ENCODE measurements at regions not wholly inside any gene's neighbourhood (a gene's known extent, or its start where the extent isn't known, plus 50 kb on each side); places are given as distances from the start of the nearest gene placed in this dataset.

GRCh38 chr11:38448284-38448683 lies 1850.2 kb upstream of the RAG2 start:
- H3K9me3 Mint-ChIP-seq, result peaks cover 0 to 14% (median under 1%) of the 10 kb centered on the region in 8 donors
- H3K4me3 ChIP-seq (ENCODE audit: low read length in 2 of 2), result no peak overlapping the region
- no peaks in the 10 kb centered on the region for H3K36me3 Mint-ChIP-seq
- H3K27ac ChIP-seq (ENCODE audit: low read depth, low read length), result no peak overlapping the region
- no peak for DNase-seq
- no peak overlapping the region for H3K4me3 Mint-ChIP-seq
- H3K27ac Mint-ChIP-seq, result no peak overlapping the region
- CTCF ChIA-PET (ENCODE audit: partially characterized antibody), result no interaction called here
- H3K4me1 ChIP-seq (ENCODE audit: insufficient read depth, low read length), result no peaks in the 10 kb centered on the region
- H3K4me1 Mint-ChIP-seq, result no peaks in the 10 kb centered on the region
- H3K27me3 ChIP-seq (ENCODE audit: insufficient read depth, low read length), result no peaks in the 10 kb centered on the region
- no peaks in the 10 kb centered on the region for H3K27me3 Mint-ChIP-seq
- H3K36me3 ChIP-seq (ENCODE audit: insufficient read depth, low read length), result no peaks in the 10 kb centered on the region
- intact Hi-C loops (cut with micrococcal nuclease), result no loop called here
- POLR2A ChIA-PET (ENCODE audit: partially characterized antibody), result no interaction called here
- H3K9me3 ChIP-seq (ENCODE audit: control insufficient read depth in 1 of 2, low read length in 2 of 2), result no peaks in the 10 kb centered on the region

- Histone ChIP-seq H3K9me3 (ENCODE audit: control insufficient read depth in 1 of 2, low read length in 2 of 2) (no peaks in the 10 kb centered on the region), H3K4me1 (ENCODE audit: insufficient read depth, low read length) (no peaks in the 10 kb centered on the region), H3K4me3 (ENCODE audit: low read length in 2 of 2) (no peak overlapping the region), H3K36me3 (ENCODE audit: insufficient read depth, low read length) (no peaks in the 10 kb centered on the region), H3K27me3 (ENCODE audit: insufficient read depth, low read length) (no peaks in the 10 kb centered on the region), H3K27ac (ENCODE audit: low read depth, low read length) (no peak overlapping the region)
- CTCF ChIA-PET (ENCODE audit: partially characterized antibody), result no interaction called here
- Mint-ChIP-seq H3K36me3 (no peaks in the 10 kb centered on the region), H3K9me3 (peaks cover 0 to 14% (median 4%) of the 10 kb centered on the region in 8 donors), H3K27me3 (no peaks in the 10 kb centered on the region), H3K4me3 (no peak overlapping the region), H3K27ac (no peak overlapping the region), H3K4me1 (no peaks in the 10 kb centered on the region)
- intact Hi-C loops (cut with micrococcal nuclease), result no loop called here
- no peak for DNase-seq
- POLR2A ChIA-PET (ENCODE audit: partially characterized antibody), result no interaction called here
Observed at GRCh38 chr11:38446336-38446735, 1848.3 kb upstream of the RAG2 start.

- Mint-ChIP-seq H3K9me3 (peaks cover 0 to 13% (median 8%) of the 10 kb centered on the region in 8 donors), H3K36me3 (no peaks in the 10 kb centered on the region), H3K27ac (no peak overlapping the region), H3K27me3 (no peaks in the 10 kb centered on the region), H3K4me3 (no peak overlapping the region), H3K4me1 (no peaks in the 10 kb centered on the region)
- Histone ChIP-seq H3K9me3 (ENCODE audit: control insufficient read depth in 1 of 2, low read length in 2 of 2) (no peaks in the 10 kb centered on the region), H3K36me3 (ENCODE audit: insufficient read depth, low read length) (no peaks in the 10 kb centered on the region), H3K4me3 (ENCODE audit: low read length in 2 of 2) (no peak overlapping the region), H3K27me3 (ENCODE audit: insufficient read depth, low read length) (no peaks in the 10 kb centered on the region), H3K27ac (ENCODE audit: low read depth, low read length) (no peak overlapping the region), H3K4me1 (ENCODE audit: insufficient read depth, low read length) (no peaks in the 10 kb centered on the region)
- no peak for DNase-seq
- ChIA-PET POLR2A (ENCODE audit: partially characterized antibody) (no interaction called here), CTCF (ENCODE audit: partially characterized antibody) (no interaction called here)
- intact Hi-C loops (cut with micrococcal nuclease), result no loop called here
Observed at GRCh38 chr11:38438091-38438490, 1840.1 kb upstream of the RAG2 start.

- intact Hi-C loops (cut with micrococcal nuclease), result no loop called here
- Mint-ChIP-seq H3K27ac (no peak overlapping the region), H3K36me3 (no peaks in the 10 kb centered on the region), H3K27me3 (no peaks in the 10 kb centered on the region), H3K4me1 (no peaks in the 10 kb centered on the region), H3K9me3 (peaks cover 0 to 12% (median 6%) of the 10 kb centered on the region in 8 donors), H3K4me3 (no peak overlapping the region)
- Histone ChIP-seq H3K4me3 (ENCODE audit: low read length in 2 of 2) (no peak overlapping the region), H3K9me3 (ENCODE audit: control insufficient read depth in 1 of 2, low read length in 2 of 2) (no peaks in the 10 kb centered on the region), H3K4me1 (ENCODE audit: insufficient read depth, low read length) (no peaks in the 10 kb centered on the region), H3K27ac (ENCODE audit: low read depth, low read length) (no peak overlapping the region), H3K27me3 (ENCODE audit: insufficient read depth, low read length) (no peaks in the 10 kb centered on the region), H3K36me3 (ENCODE audit: insufficient read depth, low read length) (no peaks in the 10 kb centered on the region)
- CTCF ChIA-PET (ENCODE audit: partially characterized antibody), result no interaction called here
- POLR2A ChIA-PET (ENCODE audit: partially characterized antibody), result no interaction called here
- DNase-seq, result no peak
Observed at GRCh38 chr11:38425578-38425977, 1827.5 kb upstream of the RAG2 start.

GRCh38 chr11:38423042-38423441 lies 1825.0 kb upstream of the RAG2 start:
- H3K27me3 ChIP-seq (ENCODE audit: insufficient read depth, low read length), result no peaks in the 10 kb centered on the region
- ChIA-PET CTCF (ENCODE audit: partially characterized antibody) (no interaction called here), POLR2A (ENCODE audit: partially characterized antibody) (no interaction called here)
- Mint-ChIP-seq H3K36me3 (no peaks in the 10 kb centered on the region), H3K4me3 (no peak overlapping the region), H3K9me3 (peaks cover 0 to 7% (median 5%) of the 10 kb centered on the region in 8 donors), H3K27ac (no peak overlapping the region), H3K4me1 (no peaks in the 10 kb centered on the region), H3K27me3 (no peaks in the 10 kb centered on the region)
- no peak for DNase-seq
- no peaks in the 10 kb centered on the region for H3K9me3 ChIP-seq (ENCODE audit: control insufficient read depth in 1 of 2, low read length in 2 of 2)
- H3K4me3 ChIP-seq (ENCODE audit: low read length in 2 of 2), result no peak overlapping the region
- intact Hi-C loops (cut with micrococcal nuclease), result no loop called here
- H3K36me3 ChIP-seq (ENCODE audit: insufficient read depth, low read length), result no peaks in the 10 kb centered on the region
- H3K4me1 ChIP-seq (ENCODE audit: insufficient read depth, low read length), result no peaks in the 10 kb centered on the region
- H3K27ac ChIP-seq (ENCODE audit: low read depth, low read length), result no peak overlapping the region

- H3K4me1 ChIP-seq (ENCODE audit: insufficient read depth, low read length), result no peaks in the 10 kb centered on the region
- Mint-ChIP-seq H3K4me3 (no peak overlapping the region), H3K4me1 (no peaks in the 10 kb centered on the region), H3K27ac (no peak overlapping the region), H3K27me3 (no peaks in the 10 kb centered on the region), H3K9me3 (peaks cover 2 to 32% (median 15%) of the 10 kb centered on the region in 8 donors), H3K36me3 (no peaks in the 10 kb centered on the region)
- H3K27ac ChIP-seq (ENCODE audit: low read depth, low read length), result no peak overlapping the region
- no peak for DNase-seq
- intact Hi-C loops (cut with micrococcal nuclease), result no loop called here
- CTCF ChIA-PET (ENCODE audit: partially characterized antibody), result no interaction called here
- H3K27me3 ChIP-seq (ENCODE audit: insufficient read depth, low read length), result no peaks in the 10 kb centered on the region
- H3K36me3 ChIP-seq (ENCODE audit: insufficient read depth, low read length), result no peaks in the 10 kb centered on the region
- no peaks in the 10 kb centered on the region for H3K9me3 ChIP-seq (ENCODE audit: control insufficient read depth in 1 of 2, low read length in 2 of 2)
- no peak overlapping the region for H3K4me3 ChIP-seq (ENCODE audit: low read length in 2 of 2)
- POLR2A ChIA-PET (ENCODE audit: partially characterized antibody), result no interaction called here
Observed at GRCh38 chr11:38416141-38416540, 1818.1 kb upstream of the RAG2 start.

- Histone ChIP-seq H3K9me3 (ENCODE audit: control insufficient read depth in 1 of 2, low read length in 2 of 2) (no peaks in the 10 kb centered on the region), H3K27ac (ENCODE audit: low read depth, low read length) (no peak overlapping the region), H3K27me3 (ENCODE audit: insufficient read depth, low read length) (no peaks in the 10 kb centered on the region), H3K4me1 (ENCODE audit: insufficient read depth, low read length) (no peaks in the 10 kb centered on the region), H3K36me3 (ENCODE audit: insufficient read depth, low read length) (no peaks in the 10 kb centered on the region), H3K4me3 (ENCODE audit: low read length in 2 of 2) (no peak overlapping the region)
- ChIA-PET POLR2A (ENCODE audit: partially characterized antibody) (no interaction called here), CTCF (ENCODE audit: partially characterized antibody) (no interaction called here)
- Mint-ChIP-seq H3K27me3 (no peaks in the 10 kb centered on the region), H3K36me3 (no peaks in the 10 kb centered on the region), H3K4me1 (no peaks in the 10 kb centered on the region), H3K27ac (no peak overlapping the region), H3K4me3 (no peak overlapping the region), H3K9me3 (peaks cover 0 to 32% (median 13%) of the 10 kb centered on the region in 8 donors)
- no peak for DNase-seq
- intact Hi-C loops (cut with micrococcal nuclease), result no loop called here
Observed at GRCh38 chr11:38411149-38411548, 1813.1 kb upstream of the RAG2 start.

- Mint-ChIP-seq H3K36me3 (no peaks in the 10 kb centered on the region), H3K27me3 (no peaks in the 10 kb centered on the region), H3K27ac (no peak overlapping the region), H3K9me3 (peaks cover 2 to 13% (median 8%) of the 10 kb centered on the region in 8 donors), H3K4me1 (peaks cover 0 to 2% (median 0%) of the 10 kb centered on the region in 4 donors), H3K4me3 (no peak overlapping the region)
- DNase-seq, result no peak
- CTCF ChIA-PET (ENCODE audit: partially characterized antibody), result no interaction called here
- intact Hi-C loops (cut with micrococcal nuclease), result no loop called here
- no peaks in the 10 kb centered on the region for H3K27me3 ChIP-seq (ENCODE audit: insufficient read depth, low read length)
- H3K27ac ChIP-seq (ENCODE audit: low read depth, low read length), result no peak overlapping the region
- no peak overlapping the region for H3K4me3 ChIP-seq (ENCODE audit: low read length in 2 of 2)
- no peaks in the 10 kb centered on the region for H3K9me3 ChIP-seq (ENCODE audit: control insufficient read depth in 1 of 2, low read length in 2 of 2)
- POLR2A ChIA-PET (ENCODE audit: partially characterized antibody), result no interaction called here
- no peaks in the 10 kb centered on the region for H3K4me1 ChIP-seq (ENCODE audit: insufficient read depth, low read length)
- no peaks in the 10 kb centered on the region for H3K36me3 ChIP-seq (ENCODE audit: insufficient read depth, low read length)
Observed at GRCh38 chr11:38402063-38402462, 1804.0 kb upstream of the RAG2 start.

Data from CD4-positive, alpha-beta memory T cell (primary cell).